IMR-90 (cell line): ENCODE measurements at regions not wholly inside any gene's neighbourhood (a gene's known extent, or its start where the extent isn't known, plus 50 kb on each side); places are given as distances from the start of the nearest gene placed in this dataset.
A peak's percentile ranks its signal among the peaks of the same experiment; 100 is the strongest.

Source experiments
- ATAC-seq: fragments of 200-7000 bp; cut with Tn5 transposase; 2 replicates; pipeline ENCODE4 v1.9.1; 2020; ENCODE audit warnings: low read depth, mild to moderate bottlenecking, moderate library complexity
- BruUV-seq: library from RNA; stranded (reverse); fragments of 400-500 nt; replicated peaks from 2 replicates; lab custom pipeline; 2021; lab: Mats Ljungman, UMichigan
- CTCF ChIA-PET: fragments of 300-600 bp; formaldehyde crosslinking; extraction: SDS; loops from one replicate; lab custom pipeline; 2021; ENCODE audit warnings: antibody characterized with exemption; lab: Yijun Ruan, JAX
- POLR2A ChIA-PET: fragments of 300-600 bp; sonication (Branson Sonifier 250); formaldehyde crosslinking; loops from one replicate; lab custom pipeline; 2022; ENCODE audit warnings: antibody characterized with exemption; ENCODE audit not compliant: unreplicated experiment; lab: Charles Lee
- DNase-seq: peaks from one replicate; pipeline ENCODE4 v3.0.0; 2013
- H2AFZ ChIP-seq: replicated peaks from 2 replicates; pipeline ENCODE3; 2013; ENCODE audit warnings: low read length, mild to moderate bottlenecking; ENCODE audit not compliant: poor library complexity
- H2AK5ac ChIP-seq: 2 replicates; pipeline ENCODE4 v1.6.1; 2013; ENCODE audit warnings: low read depth, low read length, inconsistent platforms
- H2AK9ac ChIP-seq: replicated peaks from 2 replicates; pipeline ENCODE3; 2013; ENCODE audit warnings: mild to moderate bottlenecking, low read depth, low read length, moderate library complexity; ENCODE audit not compliant: poor library complexity
- H2BK120ac ChIP-seq: 2 replicates; pipeline ENCODE4 v1.6.1; 2013; ENCODE audit warnings: low read depth, low read length, inconsistent platforms
- H2BK15ac ChIP-seq: 3 replicates; pipeline ENCODE4 v1.6.1; 2013; ENCODE audit warnings: low read depth, low read length, inconsistent platforms
- H2BK20ac ChIP-seq: 2 replicates; pipeline ENCODE4 v1.6.1; 2013; ENCODE audit warnings: low read depth, mild to moderate bottlenecking, inconsistent platforms, low read length, moderate library complexity
- H2BK5ac ChIP-seq: 2 replicates; pipeline ENCODE4 v1.6.1; 2013; ENCODE audit warnings: mild to moderate bottlenecking, low read depth, low read length, inconsistent platforms; ENCODE audit not compliant: poor library complexity, severe bottlenecking
- H3K14ac ChIP-seq: replicated peaks from 2 replicates; pipeline ENCODE4 v1.6.1; 2013; ENCODE audit warnings: low read depth, low read length, inconsistent platforms
- H3K18ac ChIP-seq: 2 replicates; pipeline ENCODE4 v1.6.1; 2013; ENCODE audit warnings: low read depth, low read length, control low read depth
- H3K23ac ChIP-seq: 2 replicates; pipeline ENCODE4 v1.6.1; 2013; ENCODE audit warnings: low read depth, low read length, inconsistent platforms
- H3K27ac ChIP-seq: 2 replicates; pipeline ENCODE4 v1.5.1; 2013; ENCODE audit warnings: mild to moderate bottlenecking, control low read depth, low read length; ENCODE audit not compliant: insufficient read depth
- H3K27me3 ChIP-seq: 2 replicates; pipeline ENCODE4 v1.6.1; 2013; ENCODE audit warnings: low read length; ENCODE audit not compliant: control insufficient read depth, insufficient read depth
- H3K36me3 ChIP-seq: 2 replicates; pipeline ENCODE4 v1.6.1; 2013; ENCODE audit warnings: low read length, mixed read lengths; ENCODE audit not compliant: control insufficient read depth, insufficient read depth
- H3K4ac ChIP-seq: 2 replicates; pipeline ENCODE4 v1.6.1; 2013; ENCODE audit warnings: low read depth, low read length, inconsistent platforms
- H3K4me1 ChIP-seq: 2 replicates; pipeline ENCODE4 v1.6.1; 2013; ENCODE audit warnings: low read length, mixed read lengths; ENCODE audit not compliant: control insufficient read depth, insufficient read depth
- H3K4me2 ChIP-seq: 2 replicates; pipeline ENCODE4 v1.6.1; 2013; ENCODE audit warnings: low read depth, mild to moderate bottlenecking, control low read depth, low read length, moderate library complexity
- H3K4me3 ChIP-seq: 2 replicates; pipeline ENCODE4 v1.5.1; 2013; ENCODE audit warnings: low read depth, mild to moderate bottlenecking, control low read depth, low read length, moderate library complexity; ENCODE audit not compliant: insufficient read depth
- H3K56ac ChIP-seq: 2 replicates; pipeline ENCODE4 v1.6.1; 2013; ENCODE audit warnings: low read length, inconsistent platforms; ENCODE audit not compliant: insufficient read depth; ENCODE audit errors: extremely low read depth
- H3K79me1 ChIP-seq, 2 experiments: 2 replicates each; pipeline ENCODE4 v1.6.1; 2013; ENCODE audit warnings: low read length in 2 of 2, inconsistent platforms in 1 of 2, low read depth in 1 of 2
- H3K9ac ChIP-seq: 2 replicates; pipeline ENCODE4 v1.6.1; 2013; ENCODE audit warnings: low read depth, low read length, control low read depth
- H3K9me1 ChIP-seq: 2 replicates; pipeline ENCODE4 v1.6.1; 2013; ENCODE audit warnings: low read length, inconsistent platforms; ENCODE audit not compliant: insufficient read depth
- H3K9me3 ChIP-seq: 2 replicates; pipeline ENCODE4 v1.6.1; 2013; ENCODE audit warnings: low read length; ENCODE audit not compliant: control insufficient read depth, insufficient read depth
- H4K20me1 ChIP-seq: 2 replicates; pipeline ENCODE4 v1.6.1; 2013; ENCODE audit warnings: low read length, inconsistent platforms; ENCODE audit not compliant: insufficient read depth
- H4K5ac ChIP-seq: 2 replicates; pipeline ENCODE4 v1.6.1; 2013; ENCODE audit warnings: mild to moderate bottlenecking, low read depth, low read length, control low read depth
- H4K8ac ChIP-seq, 2 experiments: 2 replicates each; pipeline ENCODE4 v1.6.1; 2013; ENCODE audit warnings: low read depth in 2 of 2, low read length in 2 of 2, control low read depth in 1 of 2, inconsistent platforms in 1 of 2
- H4K91ac ChIP-seq: 2 replicates; pipeline ENCODE4 v1.6.1; 2013; ENCODE audit warnings: low read depth, low read length, inconsistent platforms; ENCODE audit not compliant: insufficient read depth
- BHLHE40 ChIP-seq: fragments of 150-350 bp; IDR thresholded peaks from 2 replicates; pipeline ENCODE4 v1.6.1; 2016; ENCODE audit warnings: mild to moderate bottlenecking, low read depth, low read length
- CHD1 ChIP-seq: IDR thresholded peaks from 2 replicates; pipeline ENCODE4 v1.6.1; 2012; ENCODE audit warnings: low read depth, low read length, improper control_type of control experiment
- CTCF ChIP-seq: conservative IDR thresholded peaks from 2 replicates; pipeline ENCODE4 v1.5.1; 2012; ENCODE audit warnings: mild to moderate bottlenecking, low read depth, low read length, improper control_type of control experiment
- FOS ChIP-seq: fragments of 150-350 bp; IDR thresholded peaks from 2 replicates; pipeline ENCODE4 v1.6.1; 2016; ENCODE audit warnings: low read depth, low read length
- MAFK ChIP-seq: IDR thresholded peaks from 2 replicates; pipeline ENCODE4 v1.6.1; 2012; ENCODE audit warnings: low read depth, low read length, improper control_type of control experiment
- MAZ ChIP-seq: IDR thresholded peaks from 2 replicates; pipeline ENCODE4 v1.6.1; 2012; ENCODE audit warnings: low read depth, mild to moderate bottlenecking, low read length, improper control_type of control experiment, moderate library complexity, borderline replicate concordance
- MXI1 ChIP-seq: IDR thresholded peaks from 2 replicates; pipeline ENCODE4 v1.6.1; 2012; ENCODE audit warnings: low read depth, mild to moderate bottlenecking, low read length, moderate library complexity, borderline replicate concordance
- NFE2L2 ChIP-seq: fragments of 150-350 bp; IDR thresholded peaks from 2 replicates; pipeline ENCODE4 v1.6.1; 2016; ENCODE audit warnings: low read depth, mild to moderate bottlenecking, low read length
- RAD21 ChIP-seq: IDR thresholded peaks from 2 replicates; pipeline ENCODE4 v1.6.1; 2012; ENCODE audit warnings: low read length, improper control_type of control experiment
- RCOR1 ChIP-seq: IDR thresholded peaks from 2 replicates; pipeline ENCODE4 v1.6.1; 2012; ENCODE audit warnings: mild to moderate bottlenecking, low read length, improper control_type of control experiment; ENCODE audit not compliant: insufficient replicate concordance
- SMC3 ChIP-seq: fragments of 150-350 bp; IDR thresholded peaks from 2 replicates; pipeline ENCODE4 v1.6.1; 2016; ENCODE audit warnings: low read depth, mild to moderate bottlenecking, antibody characterized with exemption, low read length, moderate library complexity
- WGBS, 2 experiments: methylation state at CpG; one replicate each; pipeline versions ENCODE4 v1.1.5 to v1.1.7; 2013; ENCODE audit warnings: missing lambda C conversion rate in 2 of 2; ENCODE audit not compliant: insufficient read length in 1 of 2; ENCODE audit errors: extremely low coverage in 2 of 2; 5-methylcytosine and 5-hydroxymethylcytosine counted together
- dilution Hi-C: fragments of 300-500 bp; cut with HindIII; formaldehyde crosslinking; loops from one replicate; pipeline ENCODE4 v1.14.3; 2018; ENCODE audit warnings: low sequenced_read_pairs; ENCODE audit not compliant: unreplicated experiment
- in situ Hi-C: fragments of 300-500 bp; cut with MboI; formaldehyde crosslinking; loops from 3 replicates; pipeline ENCODE4 v1.14.3; 2019; ENCODE audit warnings: low sequenced_read_pairs, inconsistent platforms, mixed read lengths
- intact Hi-C: fragments of 100-400 bp; cut with micrococcal nuclease; formaldehyde crosslinking; loops from 2 replicates; pipeline ENCODE4 v1.10.0; 2022
- TF ChIP-seq, protein P1 (sequence below): fragments of 150-350 bp; IDR thresholded peaks from 2 replicates; pipeline ENCODE4 v1.6.1; 2017; ENCODE audit warnings: mild to moderate bottlenecking, antibody characterized with exemption, low read length, low read depth

GRCh38 chr3:105958237-105959000 is 89.6 kb upstream of the CBLB start:
- Histone ChIP-seq H3K56ac (no peak overlapping the region; the same call in 1 of the 2 replicates), H3K27me3 (no peaks in the 10 kb centered on the region), H4K20me1 (no peaks in the 10 kb centered on the region), H2BK5ac (peak overlapping the region; percentile 83), H4K5ac (peak overlapping the region; percentile 4; the same call in 1 of the 2 replicates), H2AK9ac (no peak overlapping the region), H2BK120ac (peak overlapping the region; percentile 26), H4K8ac (peak overlapping the region in 1 of 2 experiments; percentile 54; a peak in 3 of 4 replicates), H3K18ac (peak overlapping the region; percentile 54; the same call in 1 of the 2 replicates), H4K91ac (peak overlapping the region; percentile 12), H3K79me1 (no peaks in the 10 kb centered on the region), H3K9me1 (no peaks in the 10 kb centered on the region), H2AFZ (no peak overlapping the region), H2BK15ac (peak overlapping the region; percentile 70; the same call in 1 of the 3 replicates), H3K9me3 (no peaks in the 10 kb centered on the region), H3K4me2 (no peak overlapping the region), H3K9ac (no peak overlapping the region), H3K36me3 (no peaks in the 10 kb centered on the region), H3K4me3 (no peak overlapping the region), H3K27ac (no peak overlapping the region), H3K14ac (0 out of 2 replicates have a peak overlapping the region, but pooled peaks have one; percentile 51), H2AK5ac (peak overlapping the region; percentile 26; the same call in 1 of the 2 replicates), H3K4me1 (no peaks in the 10 kb centered on the region; the same call in 1 of the 2 replicates), H3K23ac (no peak overlapping the region), H2BK20ac (peak overlapping the region; percentile 2; the same call in 1 of the 2 replicates), H3K4ac (peak overlapping the region; percentile 37; the same call in 1 of the 2 replicates)
- DNase-seq, result no peak
- POLR2A ChIA-PET, result no interaction called here
- no TSS peak for BruUV-seq
- CTCF ChIA-PET, result no interaction called here
- dilution Hi-C loops (no loop called here), intact Hi-C loops (no loop called here), in situ Hi-C loops (no loop called here)
- WGBS, 2 experiments, result 100% methylated on average over 1 of the region's 5 CpGs; no CpG with 5 or more reads in 1 of the 2 experiments
- TF ChIP-seq MAZ (no peak), MAFK (no peak), RCOR1 (no peak), RAD21 (no peak), NFE2L2 (no peak), CTCF (no peak), MXI1 (no peak), CHD1 (no peak), SMC3 (no peak), FOS (no peak), BHLHE40 (no peak)
- TF ChIP-seq, protein P1, sequence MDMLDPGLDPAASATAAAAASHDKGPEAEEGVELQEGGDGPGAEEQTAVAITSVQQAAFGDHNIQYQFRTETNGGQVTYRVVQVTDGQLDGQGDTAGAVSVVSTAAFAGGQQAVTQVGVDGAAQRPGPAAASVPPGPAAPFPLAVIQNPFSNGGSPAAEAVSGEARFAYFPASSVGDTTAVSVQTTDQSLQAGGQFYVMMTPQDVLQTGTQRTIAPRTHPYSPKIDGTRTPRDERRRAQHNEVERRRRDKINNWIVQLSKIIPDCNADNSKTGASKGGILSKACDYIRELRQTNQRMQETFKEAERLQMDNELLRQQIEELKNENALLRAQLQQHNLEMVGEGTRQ, result no peak
- no peak for ATAC-seq
